Limb (tissue), 2 donors: ENCODE measurements at regions not wholly inside any gene's neighbourhood (a gene's known extent, or its start where the extent isn't known, plus 50 kb on each side); places are given as distances from the start of the nearest gene placed in this dataset.
"Not testable (repeated sequence)": the region's sequence is repeated elsewhere in the genome, so short reads cannot be mapped to it uniquely, and the experiment has no call there.

Experiments
- DNase-seq, 2 donors: peaks; one replicate each; pipeline ENCODE4 v3.0.0-alpha.2; 2016; ENCODE audit errors: extremely low spot score in 2 of 2

- DNase-seq, result peak; percentile 84 to 94
Observed at GRCh38 chr2:42974721-42975717, 182.6 kb upstream of the HAAO start.

GRCh38 chr2:42974169-42974720 lies 181.9 kb upstream of the HAAO start:
- peak in 1 of 2 donors; percentile 21 for DNase-seq

- DNase-seq, result peak in 1 of 2 donors; percentile 18
Observed at GRCh38 chr2:42973726-42974125, 181.3 kb upstream of the HAAO start.

GRCh38 chr2:42972933-42973516 lies 180.6 kb upstream of the HAAO start:
- not testable (repeated sequence) for DNase-seq

- peak in 1 of 2 donors; percentile 27 for DNase-seq
Observed at GRCh38 chr2:42971947-42972736, 179.8 kb upstream of the HAAO start.

- no peak for DNase-seq
Observed at GRCh38 chr2:42971381-42971780, 179.0 kb upstream of the HAAO start.

- no peak for DNase-seq
Observed at GRCh38 chr2:42970151-42970550, 177.8 kb upstream of the HAAO start.

- DNase-seq, result peak in 1 of 2 donors; percentile 33
Observed at GRCh38 chr2:42969231-42970150, 177.1 kb upstream of the HAAO start.

GRCh38 chr2:42967959-42968674 lies 175.7 kb upstream of the HAAO start:
- DNase-seq, result peak; percentile 89 to 90

GRCh38 chr2:42965910-42966309 lies 173.5 kb upstream of the HAAO start:
- no peak for DNase-seq

GRCh38 chr2:42965196-42965595 lies 172.8 kb upstream of the HAAO start:
- DNase-seq, result no peak

- peak; percentile 71 to 79 for DNase-seq
Observed at GRCh38 chr2:42964439-42965083, 172.2 kb upstream of the HAAO start.

- peak in 1 of 2 donors; percentile 29 for DNase-seq
Observed at GRCh38 chr2:42963452-42964068, 171.2 kb upstream of the HAAO start.

- DNase-seq, result peak; percentile 59 to 64
Observed at GRCh38 chr2:42962508-42962953, 170.1 kb upstream of the HAAO start.

GRCh38 chr2:42961961-42962360 lies 169.6 kb upstream of the HAAO start:
- peak in 1 of 2 donors; percentile 36 for DNase-seq

GRCh38 chr2:42961385-42961811 lies 169.0 kb upstream of the HAAO start:
- peak in 1 of 2 donors; percentile 58 for DNase-seq

- peak in 1 of 2 donors; percentile 43 for DNase-seq
Observed at GRCh38 chr2:42960842-42961180, 168.4 kb upstream of the HAAO start.

GRCh38 chr2:42960002-42960841 lies 167.8 kb upstream of the HAAO start:
- peak in 1 of 2 donors; percentile 53 for DNase-seq
